ENCODE measurements at regions not wholly inside any gene's neighbourhood (a gene's known extent, or its start where the extent isn't known, plus 50 kb on each side); places are given as distances from the start of the nearest gene placed in this dataset.

- DNase-seq, result no peak
- ATAC-seq (ENCODE audit: low FRiP score in 2 of 2), result no peak
- Histone ChIP-seq H3K27ac (no peak overlapping the region), H3K4me3 (no peak overlapping the region), H3K27me3 (no peaks in the 10 kb centered on the region), H3K4me1 (no peaks in the 10 kb centered on the region), H3K36me3 (no peaks in the 10 kb centered on the region), H3K9me3 (no peaks in the 10 kb centered on the region)
- 67 to 72% methylated on average over 2 of the region's 2 CpGs for WGBS, 2 donors
- no peak for TF ChIP-seq POLR2A (IDR thresholded peaks at IDR 0.05)
- TF ChIP-seq CTCF (IDR thresholded peaks at IDR 0.05), result no peak
- no peak for TF ChIP-seq EP300 (IDR thresholded peaks at IDR 0.05)
- no peak for TF ChIP-seq POLR2AphosphoS5 (IDR thresholded peaks at IDR 0.05)
These were observed 50.9 kb upstream of the NPHP3 start for GRCh38 chr3:132773071-132773619.

DNA sequence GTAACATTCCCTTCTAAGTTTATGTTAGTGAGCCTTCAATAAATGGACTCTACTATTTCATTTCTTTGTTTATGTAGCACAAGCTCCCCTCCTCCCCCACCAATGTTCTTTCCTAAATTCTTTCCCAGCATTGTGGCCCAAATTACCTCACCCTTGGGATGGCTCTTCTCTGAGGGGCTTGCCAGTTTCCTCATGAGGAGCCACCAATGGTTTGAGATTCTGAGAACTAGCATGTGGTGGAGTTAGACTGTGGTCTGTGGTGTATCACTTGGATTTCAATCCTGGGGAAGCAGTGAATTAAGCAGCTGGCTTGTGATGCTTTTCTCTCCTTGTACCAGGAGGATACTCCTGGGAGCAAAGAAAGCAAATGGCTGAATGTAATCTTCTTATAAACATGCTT is 50.0 kb upstream of the NPHP3 start:
- DNase-seq (no peak), ATAC-seq (ENCODE audit: low FRiP score in 2 of 2) (peak in 1 of 2 donors; percentile 36)
- no peaks in the 10 kb centered on the region for H3K9me3 ChIP-seq
- no peaks in the 10 kb centered on the region for H3K36me3 ChIP-seq
- H3K4me1 ChIP-seq, result no peaks in the 10 kb centered on the region
- TF ChIP-seq EP300 (IDR thresholded peaks at IDR 0.05), result no peak
- TF ChIP-seq CTCF (IDR thresholded peaks at IDR 0.05), result no peak
- TF ChIP-seq POLR2A (IDR thresholded peaks at IDR 0.05), result no peak
- TF ChIP-seq POLR2AphosphoS5 (IDR thresholded peaks at IDR 0.05), result no peak
- no peak overlapping the region for H3K27ac ChIP-seq
- no peaks in the 10 kb centered on the region for H3K27me3 ChIP-seq
- H3K4me3 ChIP-seq, result no peak overlapping the region
